Ascending aorta (tissue), 2 donors: ENCODE measurements at regions not wholly inside any gene's neighbourhood (a gene's known extent, or its start where the extent isn't known, plus 50 kb on each side); places are given as distances from the start of the nearest gene placed in this dataset.

Source experiments
- DNase-seq, 2 donors: peaks; one replicate each; pipeline ENCODE4 v3.0.0-alpha.2; 2019; ENCODE audit warnings: low spot score in 2 of 2
- H3K27ac ChIP-seq, 2 donors: fragments of 200-600 bp; sonication (generic); one replicate each; pipeline ENCODE4 v1.5.1; 2016 to 2017; ENCODE audit warnings: mild to moderate bottlenecking in 1 of 2
- H3K27me3 ChIP-seq: fragments of 200-600 bp; sonication (generic); one replicate; pipeline ENCODE4 v1.5.1; 2017
- H3K36me3 ChIP-seq, 2 donors: fragments of 200-600 bp; sonication (generic); one replicate each; pipeline ENCODE4 v1.5.1; 2016
- H3K4me1 ChIP-seq, 2 donors: fragments of 200-600 bp; sonication (generic); one replicate each; pipeline ENCODE4 v1.5.1; 2016 to 2017; ENCODE audit warnings: mild to moderate bottlenecking in 1 of 2
- H3K4me3 ChIP-seq, 2 donors: fragments of 200-600 bp; sonication (generic); one replicate each; pipeline ENCODE4 v1.5.1; 2016 to 2017; ENCODE audit warnings: mild to moderate bottlenecking in 1 of 2
- H3K9me3 ChIP-seq, 2 donors: fragments of 200-600 bp; sonication (generic); one replicate each; pipeline ENCODE4 v1.5.1; 2016
- intact Hi-C: fragments of 100-400 bp; cut with DNase I; formaldehyde crosslinking; loops from one replicate; pipeline ENCODE4 v1.15.1; 2023
- TF ChIP-seq, protein P1 (sequence below), 3 experiments: fragments of 200-600 bp in 2 of 3; fragments of 450-650 bp in 1 of 3; sonication (generic) in 2 of 3; IDR thresholded peaks; one replicate each; pipeline ENCODE4 v1.5.1; 2016 to 2019; ENCODE audit warnings: antibody characterized with exemption in 3 of 3, mild to moderate bottlenecking in 1 of 3, moderate library complexity in 1 of 3

- Histone ChIP-seq H3K27ac (no peak overlapping the region), H3K9me3 (no peaks in the 10 kb centered on the region), H3K36me3 (no peaks in the 10 kb centered on the region), H3K4me3 (no peak overlapping the region), H3K27me3 (no peaks in the 10 kb centered on the region), H3K4me1 (no peaks in the 10 kb centered on the region)
- TF ChIP-seq, protein P1, sequence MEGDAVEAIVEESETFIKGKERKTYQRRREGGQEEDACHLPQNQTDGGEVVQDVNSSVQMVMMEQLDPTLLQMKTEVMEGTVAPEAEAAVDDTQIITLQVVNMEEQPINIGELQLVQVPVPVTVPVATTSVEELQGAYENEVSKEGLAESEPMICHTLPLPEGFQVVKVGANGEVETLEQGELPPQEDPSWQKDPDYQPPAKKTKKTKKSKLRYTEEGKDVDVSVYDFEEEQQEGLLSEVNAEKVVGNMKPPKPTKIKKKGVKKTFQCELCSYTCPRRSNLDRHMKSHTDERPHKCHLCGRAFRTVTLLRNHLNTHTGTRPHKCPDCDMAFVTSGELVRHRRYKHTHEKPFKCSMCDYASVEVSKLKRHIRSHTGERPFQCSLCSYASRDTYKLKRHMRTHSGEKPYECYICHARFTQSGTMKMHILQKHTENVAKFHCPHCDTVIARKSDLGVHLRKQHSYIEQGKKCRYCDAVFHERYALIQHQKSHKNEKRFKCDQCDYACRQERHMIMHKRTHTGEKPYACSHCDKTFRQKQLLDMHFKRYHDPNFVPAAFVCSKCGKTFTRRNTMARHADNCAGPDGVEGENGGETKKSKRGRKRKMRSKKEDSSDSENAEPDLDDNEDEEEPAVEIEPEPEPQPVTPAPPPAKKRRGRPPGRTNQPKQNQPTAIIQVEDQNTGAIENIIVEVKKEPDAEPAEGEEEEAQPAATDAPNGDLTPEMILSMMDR (IDR thresholded peaks at IDR 0.05): no peak
- DNase-seq: no peak
- intact Hi-C loops: no loop called here
Observed at GRCh38 chr10:42984761-42985325, 92.0 kb upstream of the RET start.

DNA sequence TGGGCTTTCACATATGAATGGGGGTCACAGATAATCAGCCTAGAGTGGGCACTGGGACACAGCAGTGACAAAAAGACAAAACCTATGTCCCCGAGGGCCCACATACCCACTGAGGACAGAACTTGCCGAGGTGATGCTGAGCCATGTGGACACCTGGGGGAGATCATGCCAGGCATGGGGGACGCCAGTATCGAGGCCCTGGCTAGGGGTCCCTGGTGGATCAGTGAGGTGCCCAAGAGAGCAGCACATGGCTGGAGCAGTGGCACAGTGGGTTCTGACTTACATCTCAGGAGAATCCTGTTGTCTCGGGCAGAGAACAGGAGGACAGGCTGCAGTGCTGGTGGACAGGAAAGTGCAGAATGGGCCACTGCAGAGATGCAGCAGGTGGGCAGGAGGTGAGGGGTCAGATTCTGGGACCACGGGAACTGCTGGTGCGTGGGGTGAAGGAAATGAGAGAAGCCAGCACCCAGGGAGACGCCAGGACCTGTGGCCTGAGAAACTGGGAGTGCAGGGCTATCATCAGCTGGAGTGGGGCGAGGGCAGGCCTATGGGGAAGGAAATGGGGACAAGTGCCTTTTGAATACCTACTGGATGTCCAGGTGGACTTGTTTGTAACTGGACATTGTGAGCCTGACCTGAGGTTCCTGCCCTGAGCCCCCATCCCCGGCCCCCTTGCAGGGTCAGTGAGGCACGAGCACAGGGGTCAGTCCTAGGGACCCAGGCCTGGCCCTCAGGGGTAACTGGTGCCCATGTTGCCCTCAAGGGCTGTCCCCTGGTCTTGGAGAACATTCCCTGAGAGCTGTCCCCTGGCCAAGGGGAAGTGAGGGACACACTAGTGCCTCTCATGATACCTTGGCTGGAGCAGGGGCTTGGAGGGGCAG lies 91.2 kb upstream of the RET start:
- Histone ChIP-seq H3K27me3 (no peaks in the 10 kb centered on the region), H3K27ac (no peak overlapping the region), H3K4me1 (no peaks in the 10 kb centered on the region), H3K36me3 (no peaks in the 10 kb centered on the region), H3K4me3 (no peak overlapping the region), H3K9me3 (no peaks in the 10 kb centered on the region)
- no peak for DNase-seq
- intact Hi-C loops: no loop called here
- TF ChIP-seq, protein P1 (IDR thresholded peaks at IDR 0.05): no peak

DNA sequence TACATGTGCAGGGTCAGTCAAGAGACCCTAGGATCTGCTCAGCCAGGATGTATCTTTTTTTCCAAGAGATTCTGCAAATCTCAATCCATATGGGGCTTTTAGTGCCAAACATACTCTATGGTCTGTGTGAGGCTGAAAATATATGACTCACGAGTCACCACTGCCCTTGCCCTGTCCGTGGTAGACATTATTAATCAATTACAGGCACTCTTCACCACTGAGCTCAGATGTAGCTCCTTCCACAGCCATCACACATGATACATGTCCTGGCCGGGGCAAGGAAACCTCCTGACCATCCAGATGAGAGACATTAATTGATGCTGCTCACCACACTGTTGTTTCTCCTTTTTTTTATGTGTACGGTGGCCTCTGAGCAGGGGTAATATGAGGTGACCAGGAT lies 90.2 kb upstream of the RET start:
- DNase-seq: no peak
- no peak overlapping the region for H3K27ac ChIP-seq
- intact Hi-C loops: no loop called here
- no peaks in the 10 kb centered on the region for H3K4me1 ChIP-seq
- H3K27me3 ChIP-seq: no peaks in the 10 kb centered on the region
- H3K4me3 ChIP-seq: no peak overlapping the region
- TF ChIP-seq, protein P1 (IDR thresholded peaks at IDR 0.05): no peak
- no peaks in the 10 kb centered on the region for H3K36me3 ChIP-seq
- H3K9me3 ChIP-seq: no peaks in the 10 kb centered on the region

GRCh38 chr10:42987121-42987541 lies 89.7 kb upstream of the RET start:
- Histone ChIP-seq H3K36me3 (no peaks in the 10 kb centered on the region), H3K27ac (no peak overlapping the region), H3K4me3 (no peak overlapping the region), H3K27me3 (no peaks in the 10 kb centered on the region), H3K4me1 (no peaks in the 10 kb centered on the region), H3K9me3 (no peaks in the 10 kb centered on the region)
- intact Hi-C loops: no loop called here
- no peak for DNase-seq
- TF ChIP-seq, protein P1 (IDR thresholded peaks at IDR 0.05): no peak

DNA sequence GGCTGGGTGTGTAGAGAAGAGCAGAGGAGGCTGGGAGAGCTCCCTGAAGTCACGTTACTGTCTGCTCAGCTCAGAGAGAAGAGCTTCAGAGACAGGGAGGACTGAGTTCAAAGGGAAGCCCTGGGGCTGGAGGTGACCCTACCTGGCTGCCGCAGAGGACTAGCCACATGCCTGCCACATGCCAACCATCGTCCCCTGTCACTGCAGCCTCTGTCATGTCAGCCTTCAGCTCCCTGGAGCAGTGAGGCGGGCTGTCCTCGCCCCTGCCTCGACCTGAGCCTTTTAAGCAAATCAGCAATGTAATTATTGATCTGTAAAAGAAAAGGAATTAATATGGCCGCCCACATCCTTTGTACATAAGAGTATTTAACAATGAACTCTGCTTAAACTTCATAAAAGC lies 89.3 kb upstream of the RET start:
- H3K4me1 ChIP-seq: no peaks in the 10 kb centered on the region
- H3K9me3 ChIP-seq: no peaks in the 10 kb centered on the region
- H3K36me3 ChIP-seq: no peaks in the 10 kb centered on the region
- no peak for DNase-seq
- no peaks in the 10 kb centered on the region for H3K27me3 ChIP-seq
- H3K27ac ChIP-seq: no peak overlapping the region
- no peak overlapping the region for H3K4me3 ChIP-seq
- intact Hi-C loops: no loop called here
- TF ChIP-seq, protein P1 (IDR thresholded peaks at IDR 0.05): no peak
